Upper lobe of left lung (tissue), 4 donors: ENCODE measurements at regions not wholly inside any gene's neighbourhood (a gene's known extent, or its start where the extent isn't known, plus 50 kb on each side); places are given as distances from the start of the nearest gene placed in this dataset.

ENCODE experiments used
- CTCF ChIP-seq, 6 experiments: fragments of 450-650 bp in 4 of 6; fragments of 200-600 bp in 2 of 6; sonication (generic) in 2 of 6; IDR thresholded peaks; one replicate each; pipeline ENCODE4 v1.5.1; 2016 to 2019; ENCODE audit warnings: antibody characterized with exemption in 6 of 6
- EP300 ChIP-seq, 4 donors: sonication (generic); formaldehyde crosslinking; IDR thresholded peaks; one replicate each; pipeline ENCODE4 v1.5.1; 2017; ENCODE audit warnings: antibody characterized with exemption in 4 of 4, control low read depth in 2 of 4

GRCh38 chr13:99893567-99893966 is 78.0 kb downstream of the ZIC5 start:
- TF ChIP-seq CTCF (IDR thresholded peaks at IDR 0.05) (no peak), EP300 (IDR thresholded peaks at IDR 0.05) (no peak)
